GM23338 (cell line): ENCODE measurements at regions not wholly inside any gene's neighbourhood (a gene's known extent, or its start where the extent isn't known, plus 50 kb on each side); places are given as distances from the start of the nearest gene placed in this dataset.

Experiments
- ATAC-seq: fragments of 200-7000 bp; cut with Tn5 transposase; 3 replicates; pipeline ENCODE4 v1.9.1; 2020
- DNase-seq: peaks from one replicate; pipeline ENCODE4 v3.0.0-alpha.2; 2015; ENCODE audit warnings: low spot score
- H2AFZ ChIP-seq: fragments of 200-600 bp; sonication (generic); 2 replicates; pipeline ENCODE4 v1.8.0; 2016; ENCODE audit warnings: antibody characterized with exemption, mild to moderate bottlenecking, moderate library complexity
- H3F3A ChIP-seq: fragments of 200-600 bp; sonication (generic); replicated peaks from 2 replicates; pipeline ENCODE4 v1.8.0; 2017; ENCODE audit warnings: antibody characterized with exemption, mixed run types, low read depth
- H3K27ac ChIP-seq: fragments of 200-600 bp; sonication (generic); 2 replicates; pipeline ENCODE4 v1.6.1; 2016; ENCODE audit warnings: low read depth
- H3K27me3 ChIP-seq: fragments of 200-600 bp; sonication (generic); 2 replicates; pipeline ENCODE4 v1.8.0; 2016; ENCODE audit warnings: mild to moderate bottlenecking, mixed run types, moderate library complexity; ENCODE audit not compliant: insufficient read depth
- H3K36me3 ChIP-seq: fragments of 200-600 bp; sonication (generic); 2 replicates; pipeline ENCODE4 v1.8.0; 2016; ENCODE audit warnings: mild to moderate bottlenecking; ENCODE audit not compliant: insufficient read depth
- H3K4me1 ChIP-seq: fragments of 200-600 bp; sonication (generic); 2 replicates; pipeline ENCODE4 v1.8.0; 2016; ENCODE audit warnings: mild to moderate bottlenecking, moderate library complexity; ENCODE audit not compliant: insufficient read depth
- H3K4me2 ChIP-seq: fragments of 200-600 bp; sonication (generic); 2 replicates; pipeline ENCODE4 v1.7.1; 2017; ENCODE audit warnings: mixed run types
- H3K4me3 ChIP-seq: fragments of 200-600 bp; sonication (generic); 2 replicates; pipeline ENCODE4 v1.6.1; 2016; ENCODE audit warnings: mixed run types
- H3K79me2 ChIP-seq: fragments of 200-600 bp; sonication (generic); replicated peaks from 2 replicates; pipeline ENCODE4 v1.8.0; 2017; ENCODE audit warnings: mild to moderate bottlenecking; ENCODE audit not compliant: insufficient read depth
- H3K9me2 ChIP-seq: fragments of 200-600 bp; sonication (generic); 2 replicates; pipeline ENCODE4 v1.8.0; 2017; ENCODE audit not compliant: insufficient read depth
- H4K20me1 ChIP-seq: fragments of 200-600 bp; sonication (generic); replicated peaks from 2 replicates; pipeline ENCODE4 v1.8.0; 2017; ENCODE audit warnings: mild to moderate bottlenecking; ENCODE audit not compliant: insufficient read depth
- H3K27ac Mint-ChIP-seq: 2 replicates; pipeline ENCODE4 v1.8.0; 2020; ENCODE audit warnings: inconsistent platforms, mild to moderate bottlenecking, moderate library complexity, mixed read lengths
- H3K27me3 Mint-ChIP-seq: 3 replicates; pipeline ENCODE4 v1.8.0; 2022; ENCODE audit warnings: low read depth, mild to moderate bottlenecking, moderate library complexity, mixed read lengths, inconsistent platforms; ENCODE audit not compliant: insufficient read depth, poor library complexity
- H3K36me3 Mint-ChIP-seq: 3 replicates; pipeline ENCODE4 v1.8.0; 2021; ENCODE audit warnings: low read depth, mild to moderate bottlenecking, inconsistent platforms, moderate library complexity, mixed read lengths
- H3K4me1 Mint-ChIP-seq: 3 replicates; pipeline ENCODE4 v1.8.0; 2020; ENCODE audit warnings: mild to moderate bottlenecking, inconsistent platforms, mixed read lengths
- H3K4me3 Mint-ChIP-seq: 3 replicates; pipeline ENCODE4 v1.8.0; 2021; ENCODE audit warnings: moderate library complexity, mild to moderate bottlenecking, inconsistent platforms, mixed read lengths
- H3K9me3 Mint-ChIP-seq: 3 replicates; pipeline ENCODE4 v1.8.0; 2020; ENCODE audit warnings: moderate library complexity, mild to moderate bottlenecking, inconsistent platforms, mixed read lengths
- CREB1 ChIP-seq: fragments of 250-450 bp; sonication (Bioruptor Pico); IDR thresholded peaks from 2 replicates; pipeline ENCODE4 v1.5.0; 2020; ENCODE audit warnings: low read depth, mild to moderate bottlenecking, moderate library complexity
- CTCF ChIP-seq, 2 experiments: fragments of 200-600 bp in 1 of 2; sonication (generic) in 1 of 2; conservative IDR thresholded peaks; 2 replicates each; pipeline versions ENCODE4 v1.5.1 to v1.6.1; 2016 to 2017; ENCODE audit warnings: antibody characterized with exemption in 2 of 2, low read depth in 2 of 2, mild to moderate bottlenecking in 2 of 2, moderate library complexity in 1 of 2
- ETS1 ChIP-seq: IDR thresholded peaks from 2 replicates; pipeline ENCODE4 v1.6.1; 2016; ENCODE audit warnings: antibody characterized with exemption
- EZH2 ChIP-seq: fragments of 200-600 bp; sonication (generic); IDR thresholded peaks from one replicate; pipeline ENCODE4 v1.8.0; 2017; ENCODE audit warnings: antibody characterized with exemption, mild to moderate bottlenecking, low read depth; ENCODE audit not compliant: unreplicated experiment
- EZH2phosphoT487 ChIP-seq: fragments of 200-600 bp; sonication (generic); IDR thresholded peaks from one replicate; pipeline ENCODE4 v1.8.1; 2018; ENCODE audit warnings: antibody characterized with exemption; ENCODE audit not compliant: unreplicated experiment
- JUNB ChIP-seq: IDR thresholded peaks from one replicate; pipeline ENCODE4 v1.6.1; 2016; ENCODE audit warnings: antibody characterized with exemption; ENCODE audit not compliant: unreplicated experiment
- NANOG ChIP-seq: IDR thresholded peaks from 2 replicates; pipeline ENCODE4 v1.6.1; 2016; ENCODE audit warnings: antibody characterized with exemption, borderline replicate concordance
- POLR2AphosphoS5 ChIP-seq: IDR thresholded peaks from 2 replicates; pipeline ENCODE4 v1.6.1; 2016; ENCODE audit warnings: antibody characterized with exemption, low read depth
- STAT1 ChIP-seq: IDR thresholded peaks from one replicate; pipeline ENCODE4 v1.6.1; 2016; ENCODE audit warnings: antibody characterized with exemption; ENCODE audit not compliant: unreplicated experiment
- ZNF331 ChIP-seq: fragments of 250-450 bp; sonication (Bioruptor Pico); IDR thresholded peaks from 2 replicates; pipeline ENCODE4 v1.5.0; 2020; ENCODE audit warnings: low read depth, mild to moderate bottlenecking, moderate library complexity
- ZNF462 ChIP-seq: fragments of 250-450 bp; sonication (Bioruptor Pico); IDR thresholded peaks from 2 replicates; pipeline ENCODE4 v1.5.0; 2020; ENCODE audit warnings: mild to moderate bottlenecking, moderate library complexity
- TF ChIP-seq, protein P1 (sequence below): IDR thresholded peaks from one replicate; pipeline ENCODE4 v1.6.1; 2018; ENCODE audit warnings: antibody characterized with exemption; ENCODE audit not compliant: unreplicated experiment

- no peak for TF ChIP-seq NANOG
- TF ChIP-seq EZH2 = no peak
- no peak for TF ChIP-seq EZH2phosphoT487
- TF ChIP-seq ZNF462 = no peak
- TF ChIP-seq CTCF (conservative IDR thresholded peaks at IDR 0.05; ENCODE audit: low read depth in 2 of 2) = no peak
- no peak for TF ChIP-seq ETS1
- TF ChIP-seq, protein P1, sequence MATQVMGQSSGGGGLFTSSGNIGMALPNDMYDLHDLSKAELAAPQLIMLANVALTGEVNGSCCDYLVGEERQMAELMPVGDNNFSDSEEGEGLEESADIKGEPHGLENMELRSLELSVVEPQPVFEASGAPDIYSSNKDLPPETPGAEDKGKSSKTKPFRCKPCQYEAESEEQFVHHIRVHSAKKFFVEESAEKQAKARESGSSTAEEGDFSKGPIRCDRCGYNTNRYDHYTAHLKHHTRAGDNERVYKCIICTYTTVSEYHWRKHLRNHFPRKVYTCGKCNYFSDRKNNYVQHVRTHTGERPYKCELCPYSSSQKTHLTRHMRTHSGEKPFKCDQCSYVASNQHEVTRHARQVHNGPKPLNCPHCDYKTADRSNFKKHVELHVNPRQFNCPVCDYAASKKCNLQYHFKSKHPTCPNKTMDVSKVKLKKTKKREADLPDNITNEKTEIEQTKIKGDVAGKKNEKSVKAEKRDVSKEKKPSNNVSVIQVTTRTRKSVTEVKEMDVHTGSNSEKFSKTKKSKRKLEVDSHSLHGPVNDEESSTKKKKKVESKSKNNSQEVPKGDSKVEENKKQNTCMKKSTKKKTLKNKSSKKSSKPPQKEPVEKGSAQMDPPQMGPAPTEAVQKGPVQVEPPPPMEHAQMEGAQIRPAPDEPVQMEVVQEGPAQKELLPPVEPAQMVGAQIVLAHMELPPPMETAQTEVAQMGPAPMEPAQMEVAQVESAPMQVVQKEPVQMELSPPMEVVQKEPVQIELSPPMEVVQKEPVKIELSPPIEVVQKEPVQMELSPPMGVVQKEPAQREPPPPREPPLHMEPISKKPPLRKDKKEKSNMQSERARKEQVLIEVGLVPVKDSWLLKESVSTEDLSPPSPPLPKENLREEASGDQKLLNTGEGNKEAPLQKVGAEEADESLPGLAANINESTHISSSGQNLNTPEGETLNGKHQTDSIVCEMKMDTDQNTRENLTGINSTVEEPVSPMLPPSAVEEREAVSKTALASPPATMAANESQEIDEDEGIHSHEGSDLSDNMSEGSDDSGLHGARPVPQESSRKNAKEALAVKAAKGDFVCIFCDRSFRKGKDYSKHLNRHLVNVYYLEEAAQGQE = no peak
- no peak for TF ChIP-seq POLR2AphosphoS5
- TF ChIP-seq STAT1 = no peak
- no peak for TF ChIP-seq ZNF331 (CRISPR knock-in tag)
- no peak for TF ChIP-seq CREB1 (CRISPR knock-in tag)
- no peak for TF ChIP-seq JUNB
Measured at GRCh38 chr15:36429707-36430106, 149.7 kb upstream of the CDIN1 start.

More at GRCh38 chr15:36429707-36430106, 149.7 kb upstream of the CDIN1 start:
- no peaks in the 10 kb centered on the region for H3K4me1 ChIP-seq
- no peaks in the 10 kb centered on the region for H3K79me2 ChIP-seq
- no peaks in the 10 kb centered on the region for H3K27me3 ChIP-seq
- no peaks in the 10 kb centered on the region for H3K9me2 ChIP-seq
- Mint-ChIP-seq H3K4me3 (no peak overlapping the region), H3K27me3 (no peaks in the 10 kb centered on the region), H3K4me1 (peaks cover 15% of the 10 kb centered on the region; the same call in 2 of the 3 replicates), H3K27ac (no peak overlapping the region), H3K9me3 (no peaks in the 10 kb centered on the region), H3K36me3 (no peaks in the 10 kb centered on the region)
- H3K36me3 ChIP-seq = no peaks in the 10 kb centered on the region
- no peaks in the 10 kb centered on the region for H4K20me1 ChIP-seq
- H3F3A ChIP-seq = no peaks in the 10 kb centered on the region
- ATAC-seq (no peak), DNase-seq (no peak)
- no peak overlapping the region for H3K4me2 ChIP-seq
- no peak overlapping the region for H2AFZ ChIP-seq
- no peak overlapping the region for H3K27ac ChIP-seq
- no peak overlapping the region for H3K4me3 ChIP-seq
